Cardiac muscle cell (in vitro differentiated cells and primary cell): ENCODE measurements at regions not wholly inside any gene's neighbourhood (a gene's known extent, or its start where the extent isn't known, plus 50 kb on each side); places are given as distances from the start of the nearest gene placed in this dataset.

ENCODE experiments used
- DNase-seq, 2 donors: peaks; one replicate each; pipeline versions ENCODE4 v3.0.0 to v3.0.0-alpha.2; 2010 to 2017; ENCODE audit warnings: low read depth in 1 of 2, low spot score in 1 of 2
- H3K27ac ChIP-seq: fragments of 200-600 bp; sonication (generic); 2 replicates; pipeline ENCODE4 v1.5.1; 2016
- H3K27me3 ChIP-seq: fragments of 200-600 bp; sonication (generic); 2 replicates; pipeline ENCODE4 v1.6.0; 2016; ENCODE audit warnings: control low read depth
- H3K36me3 ChIP-seq: fragments of 200-600 bp; sonication (generic); 2 replicates; pipeline ENCODE4 v1.5.1; 2016; ENCODE audit warnings: control low read depth
- H3K4me1 ChIP-seq: fragments of 200-600 bp; sonication (generic); 2 replicates; pipeline ENCODE4 v1.8.1; 2017; ENCODE audit warnings: low read depth, mild to moderate bottlenecking, mixed run types
- H3K4me3 ChIP-seq: fragments of 200-600 bp; sonication (generic); 2 replicates; pipeline ENCODE4 v1.5.1; 2016; ENCODE audit warnings: mild to moderate bottlenecking
- H3K9me3 ChIP-seq: fragments of 200-600 bp; sonication (generic); 2 replicates; pipeline ENCODE4 v1.5.1; 2017; ENCODE audit warnings: low read depth, mild to moderate bottlenecking, control low read depth
- TF ChIP-seq, protein P1 (sequence below): IDR thresholded peaks from 2 replicates; pipeline ENCODE4 v1.5.1; 2012; ENCODE audit warnings: low read depth, mild to moderate bottlenecking, low read length

DNA sequence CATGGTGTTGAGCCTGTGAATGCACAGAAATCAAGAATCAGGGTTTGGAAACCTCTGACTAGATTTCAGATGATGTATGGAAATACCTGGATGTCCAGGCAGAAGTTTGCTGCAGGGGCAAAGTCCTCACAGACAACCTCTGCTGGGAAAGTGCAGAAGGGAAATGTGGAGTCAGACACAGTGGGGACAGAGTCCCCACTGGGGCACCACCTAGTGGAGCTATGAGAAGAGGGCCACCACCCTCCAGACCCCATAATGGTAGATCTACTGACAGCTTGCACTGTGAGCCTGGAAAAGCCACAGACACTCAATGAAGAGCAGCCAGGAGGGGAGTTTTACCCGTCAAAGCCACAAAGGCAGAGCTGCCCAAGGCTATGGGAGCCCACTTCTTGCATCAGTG lies 181.9 kb upstream of the SEMA6A start:
- TF ChIP-seq, protein P1, sequence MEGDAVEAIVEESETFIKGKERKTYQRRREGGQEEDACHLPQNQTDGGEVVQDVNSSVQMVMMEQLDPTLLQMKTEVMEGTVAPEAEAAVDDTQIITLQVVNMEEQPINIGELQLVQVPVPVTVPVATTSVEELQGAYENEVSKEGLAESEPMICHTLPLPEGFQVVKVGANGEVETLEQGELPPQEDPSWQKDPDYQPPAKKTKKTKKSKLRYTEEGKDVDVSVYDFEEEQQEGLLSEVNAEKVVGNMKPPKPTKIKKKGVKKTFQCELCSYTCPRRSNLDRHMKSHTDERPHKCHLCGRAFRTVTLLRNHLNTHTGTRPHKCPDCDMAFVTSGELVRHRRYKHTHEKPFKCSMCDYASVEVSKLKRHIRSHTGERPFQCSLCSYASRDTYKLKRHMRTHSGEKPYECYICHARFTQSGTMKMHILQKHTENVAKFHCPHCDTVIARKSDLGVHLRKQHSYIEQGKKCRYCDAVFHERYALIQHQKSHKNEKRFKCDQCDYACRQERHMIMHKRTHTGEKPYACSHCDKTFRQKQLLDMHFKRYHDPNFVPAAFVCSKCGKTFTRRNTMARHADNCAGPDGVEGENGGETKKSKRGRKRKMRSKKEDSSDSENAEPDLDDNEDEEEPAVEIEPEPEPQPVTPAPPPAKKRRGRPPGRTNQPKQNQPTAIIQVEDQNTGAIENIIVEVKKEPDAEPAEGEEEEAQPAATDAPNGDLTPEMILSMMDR, result peak; percentile 11
- DNase-seq, result no peak
- Histone ChIP-seq H3K36me3 (no peaks in the 10 kb centered on the region), H3K9me3 (no peaks in the 10 kb centered on the region), H3K27me3 (no peaks in the 10 kb centered on the region), H3K4me3 (no peak overlapping the region), H3K4me1 (no peaks in the 10 kb centered on the region), H3K27ac (no peak overlapping the region)

DNA sequence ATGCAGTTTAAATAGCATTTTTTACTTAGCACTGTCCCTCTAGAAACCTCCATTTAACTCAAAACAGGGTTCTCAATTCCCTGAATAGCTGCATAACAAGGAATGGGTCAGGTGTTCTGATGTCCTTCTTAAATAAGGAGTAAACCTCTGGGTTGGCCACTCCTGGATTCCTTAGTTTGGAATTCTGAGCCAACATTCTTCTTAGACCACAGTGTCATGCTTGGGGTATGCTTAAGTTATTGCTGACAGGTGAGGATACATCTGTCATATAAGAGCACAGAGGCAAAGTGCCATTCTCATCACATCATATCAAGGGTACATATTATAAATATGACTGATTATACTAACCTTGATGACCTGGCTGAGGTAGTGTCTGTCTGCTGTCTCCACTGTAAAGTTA lies 179.9 kb upstream of the SEMA6A start:
- no peak overlapping the region for H3K4me3 ChIP-seq
- no peak for DNase-seq
- H3K36me3 ChIP-seq, result no peaks in the 10 kb centered on the region
- no peaks in the 10 kb centered on the region for H3K9me3 ChIP-seq
- no peaks in the 10 kb centered on the region for H3K27me3 ChIP-seq
- H3K27ac ChIP-seq, result no peak overlapping the region
- TF ChIP-seq, protein P1, result no peak
- no peaks in the 10 kb centered on the region for H3K4me1 ChIP-seq

DNA sequence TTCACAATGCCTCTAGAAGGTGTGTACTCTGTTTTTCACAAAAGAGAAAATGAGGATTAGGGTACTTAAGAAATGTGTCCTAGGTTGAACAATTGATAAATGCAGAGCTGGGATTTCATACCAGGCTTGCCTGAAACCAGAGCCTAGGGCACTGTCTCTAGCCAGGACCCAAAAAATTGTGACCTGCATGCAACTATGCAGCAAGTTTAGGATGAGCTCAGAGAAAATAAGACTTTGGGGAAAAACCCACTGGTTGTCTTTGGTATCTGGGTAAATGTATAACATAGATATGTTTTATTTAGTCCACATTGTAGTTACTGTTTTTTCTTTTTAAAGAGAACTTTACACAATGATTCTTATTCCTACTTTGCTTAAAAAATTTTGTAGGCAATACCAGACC lies 177.1 kb upstream of the SEMA6A start:
- Histone ChIP-seq H3K4me1 (peaks cover 9% of the 10 kb centered on the region), H3K27ac (no peak overlapping the region), H3K27me3 (no peaks in the 10 kb centered on the region), H3K4me3 (no peak overlapping the region), H3K36me3 (no peaks in the 10 kb centered on the region), H3K9me3 (no peaks in the 10 kb centered on the region)
- DNase-seq, result no peak
- TF ChIP-seq, protein P1, result no peak

DNA sequence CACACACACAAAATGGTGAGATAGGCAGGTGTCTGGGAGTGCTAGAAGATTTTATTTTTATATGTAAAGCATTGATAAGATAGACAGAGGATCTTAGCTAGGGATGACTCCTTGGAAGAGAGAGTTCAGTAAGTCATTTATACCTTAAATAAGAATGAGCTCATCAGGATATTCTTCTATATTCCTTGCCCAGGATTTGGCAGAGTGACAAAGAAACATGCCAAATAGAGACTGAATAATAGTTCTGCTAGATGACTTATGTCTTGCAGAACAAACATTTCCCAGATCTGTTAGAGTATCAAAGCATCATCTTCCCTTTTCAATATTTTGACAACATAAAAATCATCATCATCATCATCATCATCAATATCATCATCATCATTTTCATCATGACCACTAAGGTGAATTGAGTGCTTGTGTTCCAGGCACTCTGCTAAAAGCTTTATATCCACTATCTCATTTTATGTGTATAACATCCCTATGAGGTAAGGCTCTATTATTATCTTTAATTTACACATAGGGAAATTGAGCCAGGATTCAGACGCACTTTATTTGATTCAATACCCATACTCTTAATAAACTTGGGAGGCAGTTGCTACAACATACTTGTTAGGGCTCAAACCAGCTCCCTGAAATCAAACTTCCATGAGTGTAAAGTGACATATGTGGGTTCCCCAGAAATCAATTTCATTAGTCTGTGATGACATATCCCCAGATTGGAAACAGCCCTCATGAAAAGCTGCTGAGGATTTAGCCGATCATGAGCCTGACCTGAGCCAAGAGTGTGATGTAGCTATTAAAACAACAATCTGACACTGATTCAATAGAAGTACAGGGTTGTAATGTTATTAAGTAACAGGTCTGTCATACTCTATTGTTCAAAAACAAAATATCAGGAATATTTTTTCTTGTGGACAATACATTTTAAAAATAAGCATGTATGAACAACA lies 176.3 kb upstream of the SEMA6A start:
- H3K27me3 ChIP-seq, result no peaks in the 10 kb centered on the region
- H3K4me1 ChIP-seq, result peaks cover 9% of the 10 kb centered on the region
- H3K27ac ChIP-seq, result no peak overlapping the region
- H3K4me3 ChIP-seq, result no peak overlapping the region
- no peaks in the 10 kb centered on the region for H3K36me3 ChIP-seq
- DNase-seq, result no peak
- TF ChIP-seq, protein P1, result no peak
- H3K9me3 ChIP-seq, result no peaks in the 10 kb centered on the region

DNA sequence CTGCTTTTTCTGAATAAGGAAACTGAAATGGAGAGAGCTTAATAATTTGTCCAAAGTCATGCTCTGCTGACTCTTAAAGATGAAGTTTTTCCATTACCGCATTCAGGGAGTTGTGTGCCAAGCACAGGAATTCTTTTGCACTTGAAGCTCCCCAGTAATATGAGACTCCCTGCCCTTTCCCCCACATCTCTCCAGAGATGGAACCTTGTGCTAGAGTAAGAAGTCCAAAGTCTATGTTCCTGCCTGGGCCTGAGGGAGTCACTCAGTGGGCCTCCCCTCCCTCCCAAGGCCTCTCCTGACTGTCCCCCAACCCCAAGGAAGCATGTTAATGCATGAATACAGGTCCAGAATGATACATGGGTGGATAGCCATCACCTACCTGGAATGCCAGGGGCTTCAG lies 173.3 kb upstream of the SEMA6A start:
- Histone ChIP-seq H3K4me3 (no peak overlapping the region), H3K9me3 (no peaks in the 10 kb centered on the region), H3K27ac (no peak overlapping the region), H3K27me3 (no peaks in the 10 kb centered on the region), H3K36me3 (no peaks in the 10 kb centered on the region), H3K4me1 (peaks cover 9% of the 10 kb centered on the region)
- TF ChIP-seq, protein P1, result no peak
- DNase-seq, result peak in 1 of 2 donors; percentile 39
